DOHH2 (cell line): ENCODE measurements at regions not wholly inside any gene's neighbourhood (a gene's known extent, or its start where the extent isn't known, plus 50 kb on each side); places are given as distances from the start of the nearest gene placed in this dataset.
"Not testable (repeated sequence)": the region's sequence is repeated elsewhere in the genome, so short reads cannot be mapped to it uniquely, and the experiment has no call there.

Experiments used
- H3F3A ChIP-seq: fragments of 200-600 bp; sonication (generic), shearing (Covaris generic); 2 replicates; pipeline ENCODE4 v1.6.0; 2016; ENCODE audit warnings: antibody characterized with exemption, mild to moderate bottlenecking; ENCODE audit not compliant: control insufficient read depth, insufficient read depth
- H3K27ac ChIP-seq: fragments of 200-600 bp; sonication (generic); 2 replicates; pipeline ENCODE4 v1.5.1; 2014; ENCODE audit warnings: low read depth, mild to moderate bottlenecking, low read length, moderate library complexity
- H3K27me3 ChIP-seq: fragments of 200-600 bp; sonication (generic); 2 replicates; pipeline ENCODE4 v1.6.1; 2014; ENCODE audit warnings: mild to moderate bottlenecking, low read length, mixed read lengths; ENCODE audit not compliant: control insufficient read depth
- H3K36me3 ChIP-seq: fragments of 200-600 bp; sonication (generic); 2 replicates; pipeline ENCODE4 v1.6.1; 2014; ENCODE audit warnings: mild to moderate bottlenecking, low read length, moderate library complexity, mixed read lengths; ENCODE audit not compliant: control insufficient read depth
- H3K4me1 ChIP-seq: fragments of 200-600 bp; sonication (generic); 2 replicates; pipeline ENCODE4 v1.6.1; 2014; ENCODE audit warnings: mild to moderate bottlenecking, low read length, mixed read lengths; ENCODE audit not compliant: control insufficient read depth
- H3K4me2 ChIP-seq: fragments of 200-600 bp; sonication (generic); 2 replicates; pipeline ENCODE4 v1.6.0; 2014; ENCODE audit warnings: mild to moderate bottlenecking, low read length, moderate library complexity
- H3K4me3 ChIP-seq: fragments of 200-600 bp; sonication (generic); 2 replicates; pipeline ENCODE4 v1.5.1; 2014; ENCODE audit warnings: mild to moderate bottlenecking, low read length, mixed read lengths
- H3K79me2 ChIP-seq: fragments of 200-600 bp; sonication (generic); 2 replicates; pipeline ENCODE4 v1.6.1; 2014; ENCODE audit warnings: mild to moderate bottlenecking, low read length, mixed read lengths; ENCODE audit not compliant: control insufficient read depth
- H3K9me2 ChIP-seq: fragments of 200-600 bp; sonication (generic); replicated peaks from 2 replicates; pipeline ENCODE4 v1.6.1; 2014; ENCODE audit warnings: mild to moderate bottlenecking, low read length, mixed read lengths; ENCODE audit not compliant: control insufficient read depth
- H3K9me3 ChIP-seq: fragments of 200-600 bp; sonication (generic); 2 replicates; pipeline ENCODE4 v1.6.1; 2014; ENCODE audit warnings: antibody characterized with exemption, low read length, mixed read lengths; ENCODE audit not compliant: control insufficient read depth, insufficient read depth
- H4K20me1 ChIP-seq: fragments of 200-600 bp; sonication (generic); 2 replicates; pipeline ENCODE4 v1.6.0; 2014; ENCODE audit warnings: low read depth, mild to moderate bottlenecking, antibody characterized with exemption, low read length, moderate library complexity; ENCODE audit not compliant: control insufficient read depth, insufficient read depth
- CTCF ChIP-seq: fragments of 200-600 bp; sonication (generic); IDR thresholded peaks from one replicate; pipeline ENCODE4 v1.5.1; 2014; ENCODE audit warnings: antibody characterized with exemption, mild to moderate bottlenecking, low read depth, low read length; ENCODE audit not compliant: poor library complexity, severe bottlenecking
- EZH2phosphoT487 ChIP-seq: fragments of 200-600 bp; sonication (generic); IDR thresholded peaks from 2 replicates; pipeline ENCODE4 v1.6.1; 2017; ENCODE audit warnings: borderline replicate concordance, mild to moderate bottlenecking, antibody characterized with exemption, low read length, moderate library complexity, mixed read lengths

- no peak overlapping the region for H3K4me2 ChIP-seq
Observed at GRCh38 chr9:6142799-6143454, 72.7 kb upstream of the IL33 start.

GRCh38 chr9:6135780-6136179, 79.8 kb upstream of the IL33 start:
- not testable (repeated sequence) for H4K20me1 ChIP-seq, H3K27ac ChIP-seq, H3K4me3 ChIP-seq, H3K36me3 ChIP-seq, H3K27me3 ChIP-seq, H3K4me1 ChIP-seq, H3K4me2 ChIP-seq, H3K79me2 ChIP-seq, H3K9me3 ChIP-seq, H3K9me2 ChIP-seq, H3F3A ChIP-seq

More at GRCh38 chr9:6142799-6143454, 72.7 kb upstream of the IL33 start:
- H3K4me3 ChIP-seq: no peak overlapping the region
- H3K36me3 ChIP-seq: no peaks in the 10 kb centered on the region
- H3K27ac ChIP-seq: no peak overlapping the region
- H3K27me3 ChIP-seq: no peaks in the 10 kb centered on the region
- no peaks in the 10 kb centered on the region for H3K79me2 ChIP-seq
- TF ChIP-seq EZH2phosphoT487 (no peak), CTCF (no peak)
- no peaks in the 10 kb centered on the region for H3K4me1 ChIP-seq
- no peaks in the 10 kb centered on the region for H3F3A ChIP-seq
- H3K9me2 ChIP-seq: no peaks in the 10 kb centered on the region
- H3K9me3 ChIP-seq: no peaks in the 10 kb centered on the region
- H4K20me1 ChIP-seq: no peaks in the 10 kb centered on the region

- no peak for TF ChIP-seq CTCF
- no peak for TF ChIP-seq EZH2phosphoT487
- no peak overlapping the region for H3K4me2 ChIP-seq
Observed at GRCh38 chr9:6134661-6135180, 80.9 kb upstream of the IL33 start.

GRCh38 chr9:6133346-6134063, 82.1 kb upstream of the IL33 start:
- H3K9me3 ChIP-seq: no peaks in the 10 kb centered on the region
- H3K27me3 ChIP-seq: no peaks in the 10 kb centered on the region; the same call in none of the 2 replicates
- no peaks in the 10 kb centered on the region for H3K4me1 ChIP-seq
- no peak overlapping the region for H3K27ac ChIP-seq
- H3K36me3 ChIP-seq: no peaks in the 10 kb centered on the region
- no peak overlapping the region for H3K4me2 ChIP-seq
- no peaks in the 10 kb centered on the region for H3K79me2 ChIP-seq
- TF ChIP-seq CTCF (no peak), EZH2phosphoT487 (no peak)
- H3K9me2 ChIP-seq: no peaks in the 10 kb centered on the region
- no peak overlapping the region for H3K4me3 ChIP-seq
- H4K20me1 ChIP-seq: no peaks in the 10 kb centered on the region
- no peaks in the 10 kb centered on the region for H3F3A ChIP-seq

More at GRCh38 chr9:6134661-6135180, 80.9 kb upstream of the IL33 start:
- Histone ChIP-seq H4K20me1 (no peaks in the 10 kb centered on the region), H3F3A (no peaks in the 10 kb centered on the region), H3K4me1 (no peaks in the 10 kb centered on the region), H3K36me3 (no peaks in the 10 kb centered on the region), H3K79me2 (no peaks in the 10 kb centered on the region), H3K9me3 (no peaks in the 10 kb centered on the region), H3K27me3 (no peaks in the 10 kb centered on the region; the same call in none of the 2 replicates), H3K27ac (no peak overlapping the region), H3K9me2 (no peaks in the 10 kb centered on the region), H3K4me3 (no peak overlapping the region)
